ENCODE measurements at regions not wholly inside any gene's neighbourhood (a gene's known extent, or its start where the extent isn't known, plus 50 kb on each side); places are given as distances from the start of the nearest gene placed in this dataset.
"Not testable (repeated sequence)": the region's sequence is repeated elsewhere in the genome, so short reads cannot be mapped to it uniquely, and the experiment has no call there.

DNA sequence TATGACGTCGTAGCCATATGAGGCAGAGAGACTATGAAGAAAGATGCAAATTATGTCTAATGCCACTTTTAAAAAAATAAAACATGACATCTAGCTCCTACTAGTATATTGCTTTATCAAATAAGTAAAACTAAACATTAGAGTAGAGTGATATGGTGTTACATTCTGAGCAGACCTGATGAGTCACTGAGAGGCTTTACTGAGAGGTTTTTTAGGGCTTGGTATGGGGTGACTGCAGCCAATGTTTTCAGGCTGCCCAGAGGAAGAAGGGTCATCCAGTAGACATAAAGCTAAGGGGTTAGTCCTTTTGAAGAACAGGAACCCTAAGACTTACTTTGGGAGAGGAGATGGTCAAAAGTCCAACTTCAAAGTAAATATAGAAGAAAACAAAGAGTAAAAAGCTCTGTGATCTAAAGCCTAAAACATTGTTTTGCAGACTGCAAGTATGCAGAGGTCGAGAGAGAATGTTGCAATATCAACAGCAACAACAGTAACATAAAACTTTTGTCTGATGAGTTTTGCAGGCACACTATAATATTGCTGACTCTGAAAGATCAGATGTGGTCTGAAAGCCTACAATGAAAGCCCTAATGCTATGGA, 774.7 kb downstream of the TMTC2 start:
- no peak for TF ChIP-seq CTCF (IDR thresholded peaks at IDR 0.05; ENCODE audit: unreplicated experiment)
- H3K27ac Mint-ChIP-seq (ENCODE audit: low read depth, unreplicated experiment) = peak overlapping the region; percentile 53
- POLR2A ChIA-PET = no interaction called here
- no peaks in the 10 kb centered on the region for H3K27me3 Mint-ChIP-seq (ENCODE audit: insufficient read depth, unreplicated experiment)
- no peak overlapping the region for H3K4me3 Mint-ChIP-seq (ENCODE audit: unreplicated experiment)
- intact Hi-C loops (cut with micrococcal nuclease) = no loop called here
- H3K4me1 Mint-ChIP-seq (ENCODE audit: insufficient read depth, unreplicated experiment) = peaks cover 8% of the 10 kb centered on the region
- H3K9me3 Mint-ChIP-seq (ENCODE audit: unreplicated experiment) = no peaks in the 10 kb centered on the region
- no peaks in the 10 kb centered on the region for H3K36me3 Mint-ChIP-seq (ENCODE audit: insufficient read depth, unreplicated experiment)
- DNase-seq (ENCODE audit: unreplicated experiment) = peak; percentile 18
- CTCF ChIA-PET = interaction anchor here (0.6 to 0.9 kb wide), 2 partner anchors 78 to 935 kb away, joined by 3 to 6 read pairs; no protein-coding TSS in a partner anchor
- BruUV-seq (replicated peaks) = no TSS peak

GRCh38 chr12:83451189-83451588, 764.5 kb downstream of the TMTC2 start:
- no peak for DNase-seq (ENCODE audit: unreplicated experiment)
- H3K9me3 Mint-ChIP-seq (ENCODE audit: unreplicated experiment) = peaks cover 5% of the 10 kb centered on the region
- H3K4me3 Mint-ChIP-seq (ENCODE audit: unreplicated experiment) = no peak overlapping the region
- no peaks in the 10 kb centered on the region for H3K36me3 Mint-ChIP-seq (ENCODE audit: insufficient read depth, unreplicated experiment)
- POLR2A ChIA-PET = no interaction called here
- no peak overlapping the region for H3K27ac Mint-ChIP-seq (ENCODE audit: low read depth, unreplicated experiment)
- no peak for TF ChIP-seq CTCF (IDR thresholded peaks at IDR 0.05; ENCODE audit: unreplicated experiment)
- H3K27me3 Mint-ChIP-seq (ENCODE audit: insufficient read depth, unreplicated experiment) = no peaks in the 10 kb centered on the region
- CTCF ChIA-PET = no interaction called here
- H3K4me1 Mint-ChIP-seq (ENCODE audit: insufficient read depth, unreplicated experiment) = no peaks in the 10 kb centered on the region
- no TSS peak for BruUV-seq (replicated peaks)
- intact Hi-C loops (cut with micrococcal nuclease) = no loop called here

GRCh38 chr12:83434600-83434999, 747.9 kb downstream of the TMTC2 start:
- no peaks in the 10 kb centered on the region for H3K27me3 Mint-ChIP-seq (ENCODE audit: insufficient read depth, unreplicated experiment)
- H3K9me3 Mint-ChIP-seq (ENCODE audit: unreplicated experiment) = peaks cover 19% of the 10 kb centered on the region
- intact Hi-C loops (cut with micrococcal nuclease) = loop anchor here (10.0 kb wide), 1 partner anchor 750 kb away; the partner anchor contains the start of gene TMTC2
- ChIA-PET POLR2A (no interaction called here), CTCF (interaction anchor here (0.6 to 1.7 kb wide), 2 partner anchors 749 to 779 kb away, joined by 3 to 6 read pairs; partner anchors contain the start of gene TMTC2)
- TF ChIP-seq CTCF (IDR thresholded peaks at IDR 0.05; ENCODE audit: unreplicated experiment) = no peak
- H3K36me3 Mint-ChIP-seq (ENCODE audit: insufficient read depth, unreplicated experiment) = no peaks in the 10 kb centered on the region
- no peaks in the 10 kb centered on the region for H3K4me1 Mint-ChIP-seq (ENCODE audit: insufficient read depth, unreplicated experiment)
- H3K27ac Mint-ChIP-seq (ENCODE audit: low read depth, unreplicated experiment) = no peak overlapping the region
- DNase-seq (ENCODE audit: unreplicated experiment) = peak; percentile 2
- no peak overlapping the region for H3K4me3 Mint-ChIP-seq (ENCODE audit: unreplicated experiment)
- BruUV-seq (replicated peaks) = no TSS peak

GRCh38 chr12:83432176-83432719, 745.5 kb downstream of the TMTC2 start:
- TF ChIP-seq CTCF (IDR thresholded peaks at IDR 0.05; ENCODE audit: unreplicated experiment) = no peak
- Mint-ChIP-seq H3K27me3 (ENCODE audit: insufficient read depth, unreplicated experiment) (no peaks in the 10 kb centered on the region), H3K4me3 (ENCODE audit: unreplicated experiment) (no peak overlapping the region), H3K36me3 (ENCODE audit: insufficient read depth, unreplicated experiment) (no peaks in the 10 kb centered on the region), H3K4me1 (ENCODE audit: insufficient read depth, unreplicated experiment) (no peaks in the 10 kb centered on the region), H3K27ac (ENCODE audit: low read depth, unreplicated experiment) (no peak overlapping the region), H3K9me3 (ENCODE audit: unreplicated experiment) (peaks cover 20% of the 10 kb centered on the region)
- intact Hi-C loops (cut with micrococcal nuclease) = loop anchor here (10.0 kb wide), 1 partner anchor 747 kb away; the partner anchor contains the start of gene TMTC2
- no TSS peak for BruUV-seq (replicated peaks)
- CTCF ChIA-PET = interaction anchor here (0.6 to 0.9 kb wide), 2 partner anchors 549 to 746 kb away, joined by 3 to 4 read pairs; no protein-coding TSS in a partner anchor
- DNase-seq (ENCODE audit: unreplicated experiment) = no peak
- POLR2A ChIA-PET = no interaction called here

DNA sequence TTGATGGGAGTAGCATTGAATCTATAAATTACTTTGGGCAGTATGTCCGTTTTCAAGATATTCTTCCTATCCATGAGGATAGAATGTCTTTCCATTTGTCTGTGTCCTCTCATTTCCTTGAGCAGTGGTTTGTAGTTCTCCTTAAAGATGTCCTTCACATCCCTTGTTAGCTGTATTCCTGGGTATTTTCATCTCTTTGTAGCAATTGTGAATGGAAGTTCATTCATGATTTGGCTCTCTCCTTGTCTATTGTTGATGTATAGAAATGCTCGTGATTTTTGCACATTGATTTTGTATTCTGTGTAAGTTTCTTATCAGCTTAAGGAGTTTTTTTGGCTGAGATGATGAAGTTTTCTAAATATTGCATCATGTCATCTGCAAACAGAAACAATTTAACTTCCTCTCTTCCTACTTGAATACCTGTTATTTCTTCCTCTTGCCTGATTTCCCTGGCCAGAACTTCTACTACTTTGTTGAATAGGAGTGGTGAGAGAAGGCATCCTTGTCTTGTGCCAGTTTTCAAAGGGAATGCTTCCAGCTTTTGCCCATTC, 741.0 kb downstream of the TMTC2 start:
- H3K27ac Mint-ChIP-seq (ENCODE audit: low read depth, unreplicated experiment); H3K4me1 Mint-ChIP-seq (ENCODE audit: insufficient read depth, unreplicated experiment); POLR2A ChIA-PET; H3K36me3 Mint-ChIP-seq (ENCODE audit: insufficient read depth, unreplicated experiment); DNase-seq (ENCODE audit: unreplicated experiment); H3K27me3 Mint-ChIP-seq (ENCODE audit: insufficient read depth, unreplicated experiment); BruUV-seq (replicated peaks); intact Hi-C loops (cut with micrococcal nuclease); H3K4me3 Mint-ChIP-seq (ENCODE audit: unreplicated experiment): not testable (repeated sequence)
- CTCF ChIA-PET = interaction anchor here (0.6 to 0.7 kb wide), 2 partner anchors 43 to 209 kb away, joined by 3 to 4 read pairs; no protein-coding TSS in a partner anchor
- peaks cover 20% of the 10 kb centered on the region for H3K9me3 Mint-ChIP-seq (ENCODE audit: unreplicated experiment)

Data from MCF 10A (cell line).